GM10248 (cell line): ENCODE measurements at regions not wholly inside any gene's neighbourhood (a gene's known extent, or its start where the extent isn't known, plus 50 kb on each side); places are given as distances from the start of the nearest gene placed in this dataset.
A peak's percentile ranks its signal among the peaks of the same experiment; 100 is the strongest.

Experiments used
- CTCF ChIA-PET: fragments of 300-600 bp; sonication (Branson Sonifier 250); formaldehyde crosslinking; extraction: SDS; loops from one replicate; lab custom pipeline; 2021; ENCODE audit warnings: antibody characterized with exemption; lab: Yijun Ruan, JAX
- POLR2A ChIA-PET: fragments of 350-650 bp; sonication (Branson Sonifier 250); formaldehyde crosslinking; extraction: SDS; loops from one replicate; lab custom pipeline; 2020; ENCODE audit warnings: antibody characterized with exemption; lab: Yijun Ruan, JAX
- DNase-seq: peaks from one replicate; pipeline ENCODE4 v3.0.0; 2012; ENCODE audit errors: extremely low spot score
- CTCF ChIP-seq: IDR thresholded peaks from 2 replicates; pipeline ENCODE4 v1.5.1; 2012; ENCODE audit warnings: mild to moderate bottlenecking, low read depth; ENCODE audit errors: extremely low read depth, missing control alignments, control extremely low read depth

GRCh38 chr2:194166818-194167217 lies 1490.2 kb upstream of the SLC39A10 start:
- no peak for DNase-seq
- CTCF ChIA-PET, result interaction anchor here (1.0 to 1.5 kb wide), 4 partner anchors 10 to 30 kb away, joined by 3 to 6 read pairs (median 4); no protein-coding TSS in a partner anchor
- POLR2A ChIA-PET, result no interaction called here
- peak; percentile 62 for TF ChIP-seq CTCF

- ChIA-PET CTCF (no interaction called here), POLR2A (no interaction called here)
- TF ChIP-seq CTCF, result no peak
- no peak for DNase-seq
Observed at GRCh38 chr2:194155431-194155830, 1501.6 kb upstream of the SLC39A10 start.

- no peak for TF ChIP-seq CTCF
- no peak for DNase-seq
- ChIA-PET CTCF (interaction anchor here (0.7 to 1.2 kb wide), 3 partner anchors 14 to 73 kb away, joined by 3 read pairs; no protein-coding TSS in a partner anchor), POLR2A (no interaction called here)
Observed at GRCh38 chr2:194151231-194151630, 1505.8 kb upstream of the SLC39A10 start.

GRCh38 chr2:194135463-194135862 lies 1521.6 kb upstream of the SLC39A10 start:
- POLR2A ChIA-PET, result no interaction called here

GRCh38 chr2:194128810-194129209 lies 1528.2 kb upstream of the SLC39A10 start:
- ChIA-PET POLR2A (no interaction called here), CTCF (no interaction called here)

More at GRCh38 chr2:194135463-194135862, 1521.6 kb upstream of the SLC39A10 start:
- DNase-seq, result no peak
- TF ChIP-seq CTCF, result no peak
- CTCF ChIA-PET, result no interaction called here

GRCh38 chr2:194126418-194126817 lies 1530.6 kb upstream of the SLC39A10 start:
- TF ChIP-seq CTCF, result no peak
- no peak for DNase-seq
- CTCF ChIA-PET, result no interaction called here
- POLR2A ChIA-PET, result no interaction called here

More at GRCh38 chr2:194128810-194129209, 1528.2 kb upstream of the SLC39A10 start:
- DNase-seq, result no peak
- no peak for TF ChIP-seq CTCF
